ENCODE measurements at regions not wholly inside any gene's neighbourhood (a gene's known extent, or its start where the extent isn't known, plus 50 kb on each side); places are given as distances from the start of the nearest gene placed in this dataset.
A peak's percentile ranks its signal among the peaks of the same experiment; 100 is the strongest.

- no peak for DNase-seq (ENCODE audit: low read depth)
Observed at GRCh38 chr7:28231176-28231575, 50.6 kb upstream of the JAZF1 start.

GRCh38 chr7:28236560-28236959 is 56.0 kb upstream of the JAZF1 start:
- DNase-seq (ENCODE audit: low read depth) = no peak

- DNase-seq (ENCODE audit: low read depth) = no peak
Observed at GRCh38 chr7:28237363-28237762, 56.8 kb upstream of the JAZF1 start.

GRCh38 chr7:28239823-28240204 is 59.2 kb upstream of the JAZF1 start:
- no peak for DNase-seq (ENCODE audit: low read depth)

- DNase-seq (ENCODE audit: low read depth) = no peak
Observed at GRCh38 chr7:28240481-28240880, 59.9 kb upstream of the JAZF1 start.

GRCh38 chr7:28243861-28244260 is 63.3 kb upstream of the JAZF1 start:
- no peak for DNase-seq (ENCODE audit: low read depth)

GRCh38 chr7:28245123-28245878 is 64.7 kb upstream of the JAZF1 start:
- no peak for DNase-seq (ENCODE audit: low read depth)

- DNase-seq (ENCODE audit: low read depth) = no peak
Observed at GRCh38 chr7:28246921-28247461, 66.4 kb upstream of the JAZF1 start.

- DNase-seq (ENCODE audit: low read depth) = no peak
Observed at GRCh38 chr7:28258240-28258639, 77.6 kb upstream of the JAZF1 start.

GRCh38 chr7:28260969-28261368 is 80.4 kb upstream of the JAZF1 start:
- DNase-seq (ENCODE audit: low read depth) = no peak

- DNase-seq (ENCODE audit: low read depth) = no peak
Observed at GRCh38 chr7:28263622-28264271, 83.2 kb upstream of the JAZF1 start.

- peak; percentile 11 for DNase-seq (ENCODE audit: low read depth)
Observed at GRCh38 chr7:28266402-28266801, 85.8 kb upstream of the JAZF1 start.

GRCh38 chr7:28267012-28267411 is 86.4 kb upstream of the JAZF1 start:
- DNase-seq (ENCODE audit: low read depth) = no peak

- DNase-seq (ENCODE audit: low read depth) = no peak
Observed at GRCh38 chr7:28269700-28270361, 89.2 kb upstream of the JAZF1 start.

- DNase-seq (ENCODE audit: low read depth) = no peak
Observed at GRCh38 chr7:28270536-28270935, 89.9 kb upstream of the JAZF1 start.

- peak; percentile 68 for DNase-seq (ENCODE audit: low read depth)
Observed at GRCh38 chr7:28272461-28272877, 91.9 kb upstream of the JAZF1 start.

- DNase-seq (ENCODE audit: low read depth) = no peak
Observed at GRCh38 chr7:28276298-28276697, 95.7 kb upstream of the JAZF1 start.

GRCh38 chr7:28277364-28277763 is 96.8 kb upstream of the JAZF1 start:
- no peak for DNase-seq (ENCODE audit: low read depth)

- DNase-seq (ENCODE audit: low read depth) = no peak
Observed at GRCh38 chr7:28277958-28278357, 97.4 kb upstream of the JAZF1 start.

- DNase-seq (ENCODE audit: low read depth) = no peak
Observed at GRCh38 chr7:28280516-28280915, 99.9 kb upstream of the JAZF1 start.

GRCh38 chr7:28290496-28290895 is 109.9 kb upstream of the JAZF1 start:
- DNase-seq (ENCODE audit: low read depth) = no peak

GRCh38 chr7:28291559-28291958 is 111.0 kb upstream of the JAZF1 start:
- DNase-seq (ENCODE audit: low read depth) = no peak

Measured in iris pigment epithelial cell (primary cell).